HG03175 (cell line): ENCODE measurements at regions not wholly inside any gene's neighbourhood (a gene's known extent, or its start where the extent isn't known, plus 50 kb on each side); places are given as distances from the start of the nearest gene placed in this dataset.
"Not testable (repeated sequence)": the region's sequence is repeated elsewhere in the genome, so short reads cannot be mapped to it uniquely, and the experiment has no call there.

Experiments
- ATAC-seq: cut with Tn5 transposase; IDR thresholded peaks from one replicate; pipeline ENCODE4 v1.9.1; 2021; ENCODE audit warnings: mild to moderate bottlenecking, moderate library complexity; ENCODE audit not compliant: unreplicated experiment

GRCh38 chr6:86872810-86873209, 64.5 kb upstream of the HTR1E start:
- ATAC-seq = not testable (repeated sequence)

- ATAC-seq = no peak
Measured at GRCh38 chr6:86871681-86872080, 65.6 kb upstream of the HTR1E start.

GRCh38 chr6:86869500-86869899, 67.8 kb upstream of the HTR1E start:
- no peak for ATAC-seq

GRCh38 chr6:86859513-86859912, 77.8 kb upstream of the HTR1E start:
- no peak for ATAC-seq

GRCh38 chr6:86858970-86859369, 78.4 kb upstream of the HTR1E start:
- ATAC-seq = no peak

GRCh38 chr6:86857783-86858182, 79.5 kb upstream of the HTR1E start:
- ATAC-seq = no peak

GRCh38 chr6:86856937-86857563, 80.3 kb upstream of the HTR1E start:
- ATAC-seq = peak; percentile 77

- ATAC-seq = no peak
Measured at GRCh38 chr6:86856379-86856778, 80.9 kb upstream of the HTR1E start.

- no peak for ATAC-seq
Measured at GRCh38 chr6:86848986-86849385, 88.3 kb upstream of the HTR1E start.

GRCh38 chr6:86832686-86833085, 104.6 kb upstream of the HTR1E start:
- no peak for ATAC-seq

- ATAC-seq = no peak
Measured at GRCh38 chr6:86825436-86825835, 111.9 kb upstream of the HTR1E start.

GRCh38 chr6:86822747-86823146, 114.6 kb upstream of the HTR1E start:
- ATAC-seq = no peak

GRCh38 chr6:86820750-86821149, 116.6 kb upstream of the HTR1E start:
- ATAC-seq = peak; percentile 64

- no peak for ATAC-seq
Measured at GRCh38 chr6:86793649-86794048, 143.7 kb upstream of the HTR1E start.

GRCh38 chr6:86791476-86791875, 145.9 kb upstream of the HTR1E start:
- no peak for ATAC-seq

GRCh38 chr6:86789779-86790411, 147.4 kb upstream of the HTR1E start:
- no peak for ATAC-seq

GRCh38 chr6:86782328-86782727, 155.0 kb upstream of the HTR1E start:
- ATAC-seq = no peak

- ATAC-seq = no peak
Measured at GRCh38 chr6:86780923-86781322, 156.4 kb upstream of the HTR1E start.

- no peak for ATAC-seq
Measured at GRCh38 chr6:86775893-86776292, 161.4 kb upstream of the HTR1E start.

GRCh38 chr6:86765211-86765610, 172.1 kb upstream of the HTR1E start:
- ATAC-seq = no peak

- not testable (repeated sequence) for ATAC-seq
Measured at GRCh38 chr6:86759953-86760352, 177.4 kb upstream of the HTR1E start.

GRCh38 chr6:86756640-86757229, 180.6 kb upstream of the HTR1E start:
- no peak for ATAC-seq
